NCI-H510A (cell line): ENCODE measurements at regions not wholly inside any gene's neighbourhood (a gene's known extent, or its start where the extent isn't known, plus 50 kb on each side); places are given as distances from the start of the nearest gene placed in this dataset.

ENCODE experiments used
- DNase-seq: peaks from one replicate; lab custom pipeline; 2025; lab: John Stamatoyannopoulos, UW

DNA sequence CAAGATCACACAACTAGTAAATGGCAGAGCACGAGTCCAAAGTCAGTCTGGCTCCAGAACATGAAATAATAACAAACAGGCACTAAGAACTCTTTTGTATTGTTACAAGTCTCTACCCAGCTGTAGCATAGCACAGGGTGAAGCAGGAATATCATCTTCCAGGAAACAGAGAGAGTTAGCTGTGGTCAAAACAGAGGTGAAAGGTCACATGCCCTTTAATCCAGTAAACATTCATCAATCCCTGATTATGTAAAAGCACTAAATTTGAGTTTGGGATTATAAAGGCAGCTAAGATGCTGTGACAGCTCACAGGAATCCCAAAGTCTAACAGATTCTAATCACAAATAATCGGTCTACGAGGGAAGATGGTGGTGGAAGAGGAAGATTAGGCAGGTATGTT lies 133.0 kb upstream of the ASTN2 start:
- no peak for DNase-seq

DNA sequence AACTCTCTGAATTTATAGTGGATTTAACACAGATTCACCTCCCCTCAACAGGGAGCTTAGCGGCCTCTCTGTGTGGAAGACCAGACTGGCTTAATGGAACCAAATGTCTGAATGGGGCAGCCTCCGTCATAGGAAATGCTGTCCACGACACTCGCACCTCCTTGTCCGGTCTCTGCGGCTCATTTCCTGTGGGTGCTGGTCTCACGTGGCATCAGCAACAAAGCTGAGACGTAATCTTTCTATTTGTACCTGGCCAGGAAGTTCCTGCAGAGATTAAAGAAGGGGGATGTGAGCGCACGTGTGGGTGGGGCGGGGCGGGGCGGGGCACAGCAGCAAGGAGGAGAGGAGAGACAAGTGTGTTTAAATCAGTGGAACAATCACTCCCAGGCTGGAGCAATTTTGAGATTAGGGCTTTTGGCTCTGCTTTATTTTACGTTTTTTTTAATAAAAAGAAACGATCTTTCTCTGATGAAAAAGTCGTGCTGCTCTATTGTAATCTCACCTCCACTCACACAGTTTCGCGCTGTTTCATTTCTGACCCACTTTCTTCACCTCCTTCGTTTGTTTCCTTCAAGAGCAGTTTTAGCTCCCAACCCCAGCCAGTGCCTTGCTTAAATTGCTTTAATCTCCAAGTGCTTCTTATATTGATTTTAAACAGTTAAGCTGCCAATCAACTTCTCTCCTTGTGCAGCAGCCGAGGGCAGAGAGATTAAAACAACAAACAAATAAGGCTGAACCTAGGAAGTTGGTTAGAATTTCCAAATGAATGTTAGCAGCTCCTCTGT lies 132.2 kb upstream of the ASTN2 start:
- no peak for DNase-seq

DNA sequence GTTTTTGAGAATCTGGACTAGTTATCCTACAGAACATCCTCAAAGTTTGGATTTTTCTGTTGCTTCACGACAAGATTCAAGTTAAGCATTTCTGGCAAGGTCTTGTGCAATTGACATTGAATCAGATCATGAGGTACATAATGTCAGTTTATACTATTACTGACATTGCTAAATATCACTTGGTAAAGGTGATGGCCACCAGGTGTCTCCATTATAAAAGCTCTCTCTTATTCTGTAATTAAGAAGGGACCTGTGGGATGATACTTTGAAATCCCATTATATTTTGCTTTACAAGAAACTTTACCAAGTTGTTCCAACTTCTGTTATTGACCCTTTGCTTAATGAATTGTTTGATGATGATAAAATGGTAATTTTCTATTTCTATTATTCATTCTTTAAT lies 131.0 kb upstream of the ASTN2 start:
- DNase-seq = no peak

DNA sequence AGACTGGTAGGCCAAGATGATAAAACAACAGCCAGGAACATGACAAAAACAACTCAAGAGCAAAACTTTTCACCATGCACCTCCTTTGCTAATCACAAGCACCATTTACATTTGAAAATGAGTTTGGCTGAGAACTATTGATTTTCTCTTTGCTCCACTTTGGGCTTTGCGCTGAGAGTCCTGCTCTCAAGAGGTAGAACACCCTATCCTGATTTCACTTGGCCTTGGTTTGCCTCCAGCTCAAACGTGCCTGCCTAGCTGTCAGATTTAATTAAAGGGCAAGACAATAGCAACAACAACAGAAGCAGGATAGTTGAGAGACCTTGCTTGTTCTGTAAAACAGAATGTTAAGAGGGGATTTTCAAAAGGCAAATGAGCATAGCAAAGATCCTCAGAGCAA lies 128.2 kb upstream of the ASTN2 start:
- no peak for DNase-seq

DNA sequence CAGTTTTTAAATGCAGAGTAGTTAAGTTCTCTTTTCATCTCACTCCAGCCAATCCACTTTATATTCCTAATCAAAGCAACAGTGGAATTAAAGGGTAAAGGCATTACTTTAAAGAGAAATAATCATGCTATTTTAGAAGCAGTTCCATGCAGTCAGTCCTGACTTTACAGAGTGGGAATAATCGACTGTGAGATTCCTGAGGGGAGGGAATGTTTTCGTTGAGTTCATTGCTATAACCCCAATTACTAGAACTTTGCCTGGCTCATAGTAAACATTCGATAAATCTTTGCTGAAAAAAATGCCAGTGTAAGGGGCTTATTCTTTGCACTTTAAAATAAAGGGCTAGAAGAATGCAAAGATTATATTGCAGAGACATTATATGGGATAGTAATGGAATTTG lies 127.2 kb upstream of the ASTN2 start:
- no peak for DNase-seq

DNA sequence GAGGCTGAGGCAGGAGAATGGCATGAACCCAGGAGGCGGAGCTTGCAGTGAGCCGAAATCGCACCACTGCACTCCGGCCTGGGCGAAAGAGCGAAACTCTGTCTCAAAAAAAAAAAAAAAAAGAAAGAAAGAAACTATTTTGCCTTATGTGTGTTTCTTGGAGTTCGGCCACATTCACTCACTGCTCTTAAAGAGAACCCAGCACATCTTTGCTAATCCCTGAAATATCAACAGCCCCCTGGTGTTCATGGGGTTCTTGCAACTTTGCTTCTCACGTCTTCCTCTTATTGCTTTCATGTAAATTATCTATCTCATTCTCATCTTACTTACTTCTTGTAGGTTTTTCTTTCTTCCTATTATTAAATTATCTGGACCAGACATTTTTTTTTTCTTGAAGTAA lies 126.3 kb upstream of the ASTN2 start:
- no peak for DNase-seq

DNA sequence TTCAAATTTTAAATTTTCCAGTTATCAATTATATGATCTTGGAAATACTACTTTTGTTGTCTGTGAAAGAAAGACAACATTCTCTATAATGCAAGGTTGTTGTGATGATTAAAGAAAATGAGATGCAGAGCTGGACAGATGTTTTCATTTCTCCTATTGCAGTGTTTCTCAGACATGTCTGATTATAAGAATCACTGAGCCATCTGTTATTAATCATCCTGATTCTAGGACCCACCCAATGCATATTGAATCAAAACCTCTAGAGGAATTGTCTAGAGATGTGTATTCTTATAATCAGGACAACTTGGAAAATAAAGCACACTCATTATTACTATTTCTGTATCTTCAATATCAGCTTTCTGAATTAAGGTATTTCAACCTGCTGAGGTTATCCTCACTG lies 121.1 kb upstream of the ASTN2 start:
- no peak for DNase-seq

DNA sequence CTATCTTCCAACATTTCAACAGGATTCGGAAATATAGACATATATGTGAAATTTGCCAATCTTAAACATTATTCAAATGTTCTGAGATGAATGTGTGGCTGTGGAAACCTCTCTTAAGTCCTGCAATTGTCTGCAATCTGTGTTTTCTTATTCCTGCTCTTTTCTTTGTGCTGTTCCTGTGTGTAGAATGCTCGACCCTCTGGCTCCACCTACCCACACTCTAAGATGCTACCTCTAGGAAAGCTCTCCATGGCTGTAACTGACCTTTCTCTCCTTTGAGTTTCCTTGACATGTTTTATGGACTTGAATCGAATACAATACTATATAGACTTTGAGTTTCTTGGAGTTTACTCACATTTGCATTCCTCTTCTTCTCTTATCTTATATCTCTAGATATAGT lies 120.6 kb upstream of the ASTN2 start:
- DNase-seq = no peak

DNA sequence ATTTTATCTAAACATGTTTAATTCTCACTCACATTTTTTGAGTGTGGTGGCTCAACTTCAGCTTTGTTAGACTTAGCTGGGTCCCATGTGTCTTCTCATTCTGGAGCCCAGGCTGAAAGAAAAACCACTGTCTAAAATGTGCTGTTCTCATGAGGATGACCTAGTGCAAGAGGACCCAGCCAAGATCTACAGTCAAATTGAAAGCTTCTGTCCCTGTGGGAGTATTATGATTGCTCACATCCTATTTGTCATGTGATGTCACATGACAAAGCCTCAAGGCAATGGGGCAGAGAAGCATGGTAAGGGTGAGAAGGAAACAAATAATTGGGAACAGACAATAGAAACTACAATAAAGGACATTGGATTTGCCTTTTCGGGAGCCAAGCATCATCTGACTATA lies 113.4 kb upstream of the ASTN2 start:
- DNase-seq = no peak

DNA sequence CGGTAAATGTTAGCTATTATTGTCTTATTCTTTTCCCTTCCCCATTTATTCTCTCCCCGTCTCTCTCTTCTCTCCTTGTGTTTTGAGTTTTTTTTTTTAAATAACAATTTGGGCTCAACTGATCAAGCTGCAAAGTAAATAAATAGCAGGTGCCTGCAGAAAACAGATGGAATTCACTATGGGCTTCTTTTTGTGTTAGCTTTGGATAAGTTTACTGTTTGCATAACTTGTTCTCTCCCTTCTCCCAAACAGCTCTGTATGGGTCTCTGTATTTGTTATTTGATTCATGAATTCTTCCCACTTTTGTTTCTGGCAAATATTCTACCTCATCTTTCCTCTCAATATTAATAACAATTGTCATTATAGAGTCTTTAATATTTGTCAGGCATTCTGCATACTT lies 111.8 kb upstream of the ASTN2 start:
- no peak for DNase-seq

DNA sequence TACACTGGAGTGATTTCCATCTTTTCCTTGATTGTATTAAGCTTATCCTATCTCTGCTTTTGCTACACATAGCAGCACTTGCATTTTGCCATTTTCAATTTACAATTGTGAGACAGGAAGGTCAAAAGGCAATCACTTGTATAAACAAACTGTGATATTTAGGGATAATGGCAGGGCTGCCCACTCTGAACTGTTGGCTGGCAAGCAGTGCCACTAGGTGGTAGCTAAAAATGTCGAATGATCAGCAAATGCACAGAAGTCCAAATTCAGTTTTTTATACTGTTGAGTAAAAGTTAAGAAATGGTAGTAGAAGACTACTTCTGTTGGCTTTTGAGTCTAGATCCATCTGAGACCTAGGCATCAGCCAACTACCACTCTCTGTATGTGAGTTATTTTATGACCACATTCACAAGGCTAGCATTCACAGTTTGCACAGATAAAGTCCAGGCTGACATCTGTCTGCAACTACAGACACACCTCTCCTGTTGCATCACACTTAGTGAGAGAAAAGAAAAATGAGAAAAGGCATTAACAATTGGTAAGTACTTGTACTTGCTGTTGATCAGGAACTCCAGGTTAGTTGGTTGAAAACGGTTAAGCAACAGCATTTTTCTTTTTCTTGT lies 108.8 kb upstream of the ASTN2 start:
- DNase-seq = no peak

DNA sequence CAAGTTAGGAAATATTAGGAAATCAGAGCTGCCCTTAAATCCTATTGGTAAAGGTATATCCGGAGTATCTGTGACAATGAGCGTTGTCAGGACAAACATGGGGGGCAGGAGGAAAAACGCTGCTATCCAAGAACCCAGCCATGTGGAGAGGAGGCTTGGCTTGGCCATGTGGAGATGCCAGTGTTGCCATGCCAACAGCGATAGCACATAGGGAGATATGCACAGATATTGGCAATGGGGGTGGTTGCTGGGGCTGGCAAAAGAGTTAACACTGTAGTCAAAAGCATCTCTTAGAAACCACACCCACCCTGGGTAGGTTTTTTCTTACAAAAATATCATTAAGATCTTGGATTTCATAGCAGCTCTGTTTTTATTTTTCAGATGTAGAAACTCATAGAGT lies 106.4 kb upstream of the ASTN2 start:
- DNase-seq = no peak

DNA sequence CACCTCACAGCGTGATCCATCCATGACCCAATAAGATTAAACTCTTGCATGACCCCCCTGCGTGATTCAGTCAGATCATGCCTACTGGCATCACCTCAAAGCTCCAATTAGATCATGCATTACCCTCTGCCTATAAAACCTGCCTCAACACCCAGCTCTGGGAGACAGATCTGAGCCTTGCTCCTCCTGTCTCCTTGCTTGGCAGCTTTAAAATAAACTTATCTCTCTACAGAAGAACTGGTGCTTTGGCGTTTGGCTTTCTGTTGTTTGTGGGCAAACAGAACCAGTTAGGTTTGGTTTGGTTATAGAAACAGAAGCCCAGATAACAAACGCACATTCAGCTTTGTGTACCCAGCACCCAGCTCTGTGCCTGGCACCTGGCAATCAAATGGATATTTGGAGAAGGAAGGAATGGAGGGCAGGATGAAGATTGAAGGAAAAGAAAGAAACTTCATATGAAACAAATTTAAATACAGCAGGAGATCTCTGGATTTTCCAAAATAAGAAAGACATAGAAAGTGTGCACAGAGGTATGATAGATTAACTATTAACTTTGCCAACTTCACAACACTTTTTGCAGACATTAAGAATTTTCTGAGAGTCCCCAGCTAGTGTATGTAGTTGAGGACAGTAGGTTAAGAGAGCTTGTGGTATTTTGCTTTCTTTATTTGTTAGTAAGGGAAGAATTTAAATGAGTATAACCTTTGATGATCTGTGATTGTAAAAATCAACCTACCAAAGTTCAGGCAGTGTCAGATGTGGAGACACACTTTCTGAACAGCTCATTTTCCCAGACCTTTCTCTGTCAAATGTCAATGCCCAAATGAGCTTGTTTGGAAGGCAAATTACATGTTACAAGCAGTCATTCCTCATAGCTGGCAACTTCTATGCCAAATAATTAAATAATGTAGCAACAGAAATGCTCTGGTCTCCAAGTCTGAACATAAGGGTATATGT lies 102.1 kb upstream of the ASTN2 start:
- peak; percentile 76 for DNase-seq

DNA sequence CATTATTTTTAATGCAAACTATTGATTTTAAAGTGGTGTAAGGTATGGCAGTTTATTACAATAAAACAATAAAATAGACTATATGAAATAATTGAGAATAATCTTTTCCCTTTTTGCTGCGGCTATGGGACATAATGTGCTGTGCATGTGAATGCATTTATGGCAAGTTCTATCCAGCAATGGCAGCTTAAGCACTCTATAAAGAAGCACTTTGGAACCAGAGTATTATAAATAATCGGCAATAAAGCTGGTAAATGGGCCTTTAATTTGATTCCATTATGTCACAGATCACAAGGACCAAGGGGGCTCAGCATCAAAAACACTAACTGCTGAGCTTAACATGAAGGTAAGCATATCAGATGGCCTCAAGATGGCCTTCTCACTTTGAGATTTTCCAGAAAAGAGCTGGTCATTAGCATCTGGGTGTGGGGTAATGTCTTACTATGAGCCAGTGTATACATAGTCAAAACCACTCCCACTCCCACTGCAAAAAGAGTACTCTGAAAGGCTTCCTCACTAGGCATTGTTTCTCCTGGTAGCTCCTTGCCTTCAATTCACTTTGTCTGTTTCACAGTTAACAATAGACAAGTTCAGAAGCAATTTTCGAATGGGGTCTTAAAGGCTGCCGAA lies 97.1 kb upstream of the ASTN2 start:
- DNase-seq = no peak

DNA sequence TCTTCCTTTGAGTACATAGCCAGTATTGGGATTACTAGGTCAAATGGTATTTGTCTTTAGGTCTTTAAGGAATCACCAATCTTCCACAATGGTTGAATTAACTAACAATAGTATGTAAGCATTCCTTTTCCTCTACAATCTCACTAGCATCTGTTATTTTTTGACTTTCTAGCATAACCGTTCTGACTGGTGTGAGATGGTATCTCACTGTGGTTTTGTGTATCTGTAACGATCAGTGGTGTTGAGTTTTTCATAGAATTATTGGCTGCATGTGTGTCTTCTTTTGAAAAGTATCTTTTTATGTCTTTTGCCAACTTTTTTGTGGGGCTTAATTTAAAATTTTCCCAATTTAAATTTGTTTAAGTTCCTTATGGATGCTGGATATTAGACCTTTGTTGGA lies 81.5 kb upstream of the ASTN2 start:
- no peak for DNase-seq

DNA sequence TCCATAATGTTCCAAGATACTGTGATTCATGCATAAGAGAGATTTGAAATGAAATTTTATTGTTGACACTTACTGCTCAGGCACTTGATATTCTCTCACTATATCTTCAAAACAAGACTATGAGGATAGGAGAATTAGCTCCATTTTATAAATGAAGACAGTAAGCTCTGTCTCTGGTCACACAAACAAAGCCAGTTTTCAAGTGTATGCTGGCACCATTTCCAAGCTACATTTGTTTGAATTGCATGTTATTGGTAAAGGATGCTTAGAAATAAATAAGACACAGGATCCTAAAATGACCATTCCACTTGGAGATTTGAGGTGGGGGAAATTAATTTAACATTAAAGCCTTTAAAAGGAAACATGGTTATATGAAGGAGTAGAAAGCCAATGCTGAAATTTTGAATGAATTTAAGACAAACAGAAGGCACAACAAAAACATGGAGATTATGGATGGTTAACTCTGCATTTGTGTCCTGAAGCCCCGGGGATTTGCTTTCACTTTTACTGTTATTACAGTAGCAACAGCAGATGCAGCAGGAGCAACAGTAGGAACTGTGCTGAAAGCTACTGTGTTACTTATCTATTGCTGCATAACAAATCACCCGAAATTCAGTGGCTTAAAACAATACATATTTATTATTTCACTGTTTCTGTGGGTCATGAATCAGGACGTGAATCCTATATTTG lies 79.7 kb upstream of the ASTN2 start:
- no peak for DNase-seq

DNA sequence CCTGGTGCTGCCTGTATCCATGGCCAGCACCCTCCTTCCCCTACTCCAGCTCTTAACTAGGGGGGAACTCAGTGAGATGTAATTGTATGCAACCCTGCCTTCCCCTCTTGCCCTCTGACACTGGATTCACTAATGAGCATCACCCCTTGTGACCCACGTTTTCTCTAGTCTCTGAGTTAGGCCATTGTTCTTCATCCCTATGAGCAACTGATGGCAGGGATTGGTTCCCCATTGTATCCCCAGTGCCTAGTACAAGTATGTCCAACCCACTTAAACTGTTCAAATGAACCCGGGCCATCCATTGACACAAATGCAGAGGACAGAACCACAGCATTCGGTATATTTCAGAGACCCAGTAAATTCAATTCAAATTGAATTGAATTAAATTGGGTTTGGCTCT lies 77.6 kb upstream of the ASTN2 start:
- no peak for DNase-seq

DNA sequence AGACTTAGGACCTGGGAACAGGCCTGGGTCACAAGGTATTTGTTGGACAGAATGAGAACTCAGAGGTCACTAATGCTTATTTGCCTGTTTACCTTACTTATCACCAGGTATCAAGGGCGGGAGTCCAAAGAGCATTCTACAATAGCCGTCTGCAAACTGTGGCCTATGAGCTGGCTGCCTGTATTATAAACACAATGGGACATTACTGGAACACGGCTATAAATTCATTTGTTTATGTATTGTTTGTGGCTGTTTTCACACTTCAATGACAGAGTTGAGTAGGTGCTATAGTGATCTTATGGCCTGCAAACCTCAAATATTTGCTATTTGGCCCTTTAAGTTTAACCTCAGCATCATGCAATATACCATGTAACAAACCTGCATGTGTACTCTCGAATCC lies 76.6 kb upstream of the ASTN2 start:
- DNase-seq = no peak

DNA sequence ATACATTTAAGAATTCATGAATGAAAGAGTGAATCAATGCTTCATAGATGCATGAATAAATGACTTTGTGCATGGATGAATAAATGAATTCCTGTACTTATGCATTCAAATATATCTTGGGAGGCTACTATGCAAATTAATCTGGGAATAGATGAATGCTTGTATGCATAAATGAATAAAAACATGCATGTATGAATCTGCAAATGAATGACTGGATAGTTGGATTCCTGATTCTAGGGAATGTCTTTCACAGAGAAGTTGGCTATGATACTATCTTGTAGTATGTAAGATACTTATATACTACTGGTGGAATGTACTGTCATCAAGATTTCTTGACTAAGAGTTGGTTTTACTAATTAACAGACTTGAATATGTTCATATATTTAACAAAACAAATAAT lies 75.3 kb upstream of the ASTN2 start:
- DNase-seq = no peak

DNA sequence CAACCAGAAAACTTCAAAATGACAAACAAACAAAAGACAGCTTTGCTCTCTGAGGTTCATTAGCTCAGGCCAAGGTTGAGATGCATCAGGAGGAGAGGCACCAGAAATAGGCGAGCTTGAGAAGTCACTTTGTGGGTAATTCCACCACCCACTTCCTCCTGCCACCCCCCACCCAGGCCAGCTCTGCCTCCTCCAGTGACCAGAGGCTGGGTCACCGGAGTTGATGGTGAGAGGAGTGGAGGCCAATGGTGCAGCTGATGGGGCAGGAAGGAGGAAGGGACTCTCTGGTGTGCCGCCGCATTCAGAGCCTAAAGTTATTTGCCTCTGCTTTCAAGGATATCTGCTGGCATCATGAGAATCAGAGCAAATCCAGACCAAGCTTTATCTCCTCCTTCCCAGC lies 73.8 kb upstream of the ASTN2 start:
- no peak for DNase-seq

DNA sequence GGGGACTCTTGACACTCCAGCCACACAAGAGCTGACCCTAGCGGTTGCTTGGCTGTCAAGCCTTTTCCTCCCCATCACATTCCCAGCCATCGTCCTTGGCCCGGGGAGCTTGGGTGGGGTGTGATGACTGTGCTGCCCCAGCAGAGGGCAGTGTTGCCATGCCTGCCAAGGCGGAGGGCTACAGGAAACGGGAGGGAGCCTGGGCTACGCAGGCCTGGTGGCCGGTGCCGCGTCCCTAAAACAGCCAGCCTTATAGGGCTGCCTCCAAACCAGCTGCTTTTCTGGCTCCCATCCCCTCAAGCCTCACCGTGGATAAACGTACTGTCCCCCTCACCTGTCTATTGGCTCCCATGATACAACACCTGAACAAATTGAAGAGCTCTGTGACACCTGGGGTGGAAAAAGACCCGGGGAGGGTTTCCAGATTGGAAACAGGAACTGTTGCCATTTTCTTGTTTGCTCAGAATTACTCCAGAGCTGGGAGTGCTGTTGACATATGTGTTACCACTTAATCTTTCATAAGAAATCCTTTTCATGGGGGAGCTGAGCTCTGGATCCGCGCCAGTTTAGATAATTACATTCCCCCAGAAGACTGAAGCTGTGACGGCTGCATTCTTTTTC lies 72.8 kb upstream of the ASTN2 start:
- DNase-seq = peak; percentile 94
